DOHH2 (cell line): ENCODE measurements at regions not wholly inside any gene's neighbourhood (a gene's known extent, or its start where the extent isn't known, plus 50 kb on each side); places are given as distances from the start of the nearest gene placed in this dataset.

Experiments
- EZH2phosphoT487 ChIP-seq: fragments of 200-600 bp; sonication (generic); IDR thresholded peaks from 2 replicates; pipeline ENCODE4 v1.6.1; 2017; ENCODE audit warnings: borderline replicate concordance, mild to moderate bottlenecking, antibody characterized with exemption, low read length, moderate library complexity, mixed read lengths
- TF ChIP-seq, protein P1 (sequence below): fragments of 200-600 bp; sonication (generic); IDR thresholded peaks from one replicate; pipeline ENCODE4 v1.5.1; 2014; ENCODE audit warnings: antibody characterized with exemption, mild to moderate bottlenecking, low read depth, low read length; ENCODE audit not compliant: poor library complexity, severe bottlenecking

GRCh38 chr11:109019342-109019936 lies 354.6 kb downstream of the DDX10 start:
- TF ChIP-seq, protein P1, sequence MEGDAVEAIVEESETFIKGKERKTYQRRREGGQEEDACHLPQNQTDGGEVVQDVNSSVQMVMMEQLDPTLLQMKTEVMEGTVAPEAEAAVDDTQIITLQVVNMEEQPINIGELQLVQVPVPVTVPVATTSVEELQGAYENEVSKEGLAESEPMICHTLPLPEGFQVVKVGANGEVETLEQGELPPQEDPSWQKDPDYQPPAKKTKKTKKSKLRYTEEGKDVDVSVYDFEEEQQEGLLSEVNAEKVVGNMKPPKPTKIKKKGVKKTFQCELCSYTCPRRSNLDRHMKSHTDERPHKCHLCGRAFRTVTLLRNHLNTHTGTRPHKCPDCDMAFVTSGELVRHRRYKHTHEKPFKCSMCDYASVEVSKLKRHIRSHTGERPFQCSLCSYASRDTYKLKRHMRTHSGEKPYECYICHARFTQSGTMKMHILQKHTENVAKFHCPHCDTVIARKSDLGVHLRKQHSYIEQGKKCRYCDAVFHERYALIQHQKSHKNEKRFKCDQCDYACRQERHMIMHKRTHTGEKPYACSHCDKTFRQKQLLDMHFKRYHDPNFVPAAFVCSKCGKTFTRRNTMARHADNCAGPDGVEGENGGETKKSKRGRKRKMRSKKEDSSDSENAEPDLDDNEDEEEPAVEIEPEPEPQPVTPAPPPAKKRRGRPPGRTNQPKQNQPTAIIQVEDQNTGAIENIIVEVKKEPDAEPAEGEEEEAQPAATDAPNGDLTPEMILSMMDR: no peak
- TF ChIP-seq EZH2phosphoT487: no peak
